HG03521 (cell line): ENCODE measurements at regions not wholly inside any gene's neighbourhood (a gene's known extent, or its start where the extent isn't known, plus 50 kb on each side); places are given as distances from the start of the nearest gene placed in this dataset.

Source experiments
- ATAC-seq: cut with Tn5 transposase; IDR thresholded peaks from one replicate; pipeline ENCODE4 v1.9.1; 2021; ENCODE audit warnings: mild to moderate bottlenecking, moderate library complexity; ENCODE audit not compliant: unreplicated experiment

DNA sequence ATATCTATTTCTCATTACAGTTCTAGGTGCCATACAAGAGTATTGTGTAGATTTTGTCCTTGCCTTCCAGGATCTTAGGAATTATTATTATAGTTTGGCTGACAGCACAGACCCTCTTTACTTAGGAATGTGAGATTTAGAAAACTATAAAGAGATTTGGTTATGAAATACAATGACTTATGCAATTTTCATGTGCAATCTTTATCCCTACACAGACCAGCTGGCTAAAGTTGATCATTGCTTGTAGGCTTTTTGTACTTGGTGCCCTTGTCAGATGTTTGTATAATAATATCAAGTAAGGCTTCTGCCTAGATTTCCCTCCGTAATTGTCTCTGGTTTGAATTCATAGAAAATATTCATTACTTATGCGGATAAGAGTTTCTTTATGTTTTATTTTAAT, 174.5 kb upstream of the GAP43 start:
- no peak for ATAC-seq

- no peak for ATAC-seq
These were observed 173.3 kb upstream of the GAP43 start for GRCh38 chr3:115450036-115450435.

DNA sequence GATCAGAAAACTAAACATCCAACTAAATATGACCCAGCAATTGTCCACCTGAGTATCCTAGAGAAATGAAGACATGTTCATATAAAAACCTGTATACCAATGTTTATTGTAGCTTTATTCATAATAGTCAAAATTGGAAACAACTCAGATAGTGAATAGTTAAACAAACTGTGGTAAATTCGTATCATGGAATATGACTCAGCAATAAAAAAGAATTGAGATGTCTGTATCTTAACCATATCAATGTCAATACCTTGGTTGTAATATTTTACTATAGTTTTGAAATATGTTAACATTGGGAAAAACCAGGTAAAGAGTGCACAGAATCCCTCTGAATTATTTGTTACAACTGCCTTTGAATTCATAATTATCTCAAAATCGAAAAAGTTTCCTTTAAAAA, 159.3 kb upstream of the GAP43 start:
- ATAC-seq = no peak

GRCh38 chr3:115469649-115470048, 153.7 kb upstream of the GAP43 start:
- ATAC-seq = no peak

GRCh38 chr3:115470254-115470653, 153.1 kb upstream of the GAP43 start:
- no peak for ATAC-seq

DNA sequence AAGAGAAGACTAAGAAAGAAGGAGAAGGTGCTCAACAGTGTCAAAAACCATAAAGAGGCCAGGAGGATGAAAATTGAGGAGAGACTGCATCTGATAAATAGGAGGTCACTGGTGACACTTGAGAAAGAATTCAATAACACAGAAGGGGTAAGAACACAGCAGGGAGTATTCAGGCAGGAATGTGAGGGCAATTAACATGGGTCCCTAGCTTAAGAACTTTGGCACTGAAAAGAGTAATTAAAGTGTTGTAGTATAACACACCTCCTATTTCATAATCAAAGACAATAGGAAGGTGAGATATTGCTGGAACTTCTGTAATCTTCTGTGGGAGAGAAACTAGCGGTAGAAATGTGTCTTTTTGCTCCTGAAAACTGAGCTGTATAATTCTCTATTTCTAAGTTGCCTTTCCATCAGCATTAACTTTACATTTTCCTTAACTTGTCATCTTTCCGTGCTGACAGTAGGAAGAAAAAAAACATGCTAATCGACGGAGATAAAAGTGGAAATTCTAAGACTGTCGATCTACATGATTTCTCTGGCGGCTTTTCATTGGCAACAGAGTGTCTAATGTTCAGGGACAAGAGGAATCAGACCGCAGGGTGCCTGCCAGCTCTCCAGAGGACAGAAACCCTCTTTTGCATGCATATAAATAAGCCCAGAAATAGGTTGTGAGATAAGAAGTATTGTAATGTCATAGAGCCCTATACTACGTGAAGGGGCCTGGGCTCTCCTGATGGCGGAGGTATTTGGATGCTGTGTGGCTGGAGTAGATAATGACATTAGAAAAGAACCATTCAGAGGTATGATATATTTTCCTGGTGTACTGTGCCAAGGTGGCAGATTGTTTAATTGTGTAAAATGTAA, 147.9 kb upstream of the GAP43 start:
- ATAC-seq = no peak

DNA sequence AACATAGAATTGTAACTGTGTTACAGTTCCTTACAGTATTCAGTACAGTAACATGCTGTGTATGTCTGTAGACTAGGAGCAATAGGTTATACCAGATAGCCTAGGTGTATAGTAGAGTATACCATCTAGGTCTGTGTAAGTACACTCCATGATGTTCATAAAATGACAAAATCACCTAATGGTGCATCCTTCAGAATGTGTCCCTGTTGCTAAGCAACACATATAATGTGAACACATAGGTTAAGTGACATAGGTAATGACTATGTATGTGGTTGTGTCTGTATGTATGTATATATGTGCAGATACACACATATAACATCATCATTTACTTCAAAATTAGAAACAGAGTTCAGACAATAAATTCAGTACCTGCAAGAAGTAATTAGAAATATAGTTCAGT, 146.8 kb upstream of the GAP43 start:
- no peak for ATAC-seq

DNA sequence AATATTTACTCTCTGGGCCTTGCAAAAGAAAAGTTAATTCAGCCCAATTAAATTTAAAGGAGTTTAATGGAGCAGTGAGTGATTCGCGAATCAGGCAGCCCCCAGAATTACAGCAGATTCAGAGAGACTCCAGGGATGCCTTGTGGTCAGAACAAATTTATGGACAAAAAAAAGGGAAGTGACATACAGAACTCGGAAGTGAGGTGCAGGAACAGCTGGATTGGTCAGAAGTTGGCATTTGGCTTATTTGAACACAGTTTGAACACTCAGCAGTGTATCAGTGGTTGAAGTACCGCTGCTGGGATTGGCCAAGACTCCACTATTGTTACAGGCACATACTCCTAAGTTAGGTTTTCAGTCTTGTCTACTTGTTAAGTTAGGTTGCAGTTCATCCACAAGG, 145.0 kb upstream of the GAP43 start:
- ATAC-seq = no peak

GRCh38 chr3:115486880-115487279, 136.4 kb upstream of the GAP43 start:
- no peak for ATAC-seq

DNA sequence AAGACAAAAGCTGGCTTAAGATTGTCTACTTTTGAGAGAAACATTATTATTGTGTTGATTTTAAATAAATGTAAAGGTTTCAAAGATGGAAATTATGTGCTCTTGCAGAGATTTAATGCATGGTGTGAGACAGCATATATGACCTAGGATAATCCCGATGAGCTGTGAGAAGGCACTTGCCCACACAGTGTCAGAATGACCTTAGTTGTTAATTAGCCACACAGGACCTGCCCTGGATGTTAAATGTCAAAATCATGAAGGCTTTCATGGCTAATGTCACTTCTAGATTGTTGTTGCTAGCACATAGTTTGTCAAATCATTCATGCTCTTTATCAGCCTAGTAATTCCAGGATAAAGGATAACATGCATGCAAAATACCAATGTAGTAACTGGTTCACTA, 135.3 kb upstream of the GAP43 start:
- no peak for ATAC-seq

DNA sequence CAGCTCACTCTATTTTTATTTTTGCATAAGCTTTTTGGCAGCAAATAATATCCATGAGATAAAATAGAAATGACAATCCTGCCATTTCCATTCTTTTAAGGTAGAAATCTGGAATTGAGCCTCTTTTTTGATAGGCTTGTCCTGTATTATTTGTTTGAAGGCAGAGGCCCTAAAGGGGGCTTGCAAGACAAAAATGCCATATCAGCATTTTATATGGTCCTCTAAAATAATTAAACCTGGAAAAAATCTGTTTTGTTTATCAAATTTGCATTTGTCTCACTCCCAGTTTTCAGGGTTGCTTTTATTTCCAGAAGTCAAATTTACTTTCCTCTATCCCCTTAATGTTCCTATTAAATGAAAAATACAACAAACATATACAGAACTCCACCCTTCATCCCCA, 134.9 kb upstream of the GAP43 start:
- ATAC-seq = no peak

GRCh38 chr3:115494826-115495225, 128.5 kb upstream of the GAP43 start:
- no peak for ATAC-seq

DNA sequence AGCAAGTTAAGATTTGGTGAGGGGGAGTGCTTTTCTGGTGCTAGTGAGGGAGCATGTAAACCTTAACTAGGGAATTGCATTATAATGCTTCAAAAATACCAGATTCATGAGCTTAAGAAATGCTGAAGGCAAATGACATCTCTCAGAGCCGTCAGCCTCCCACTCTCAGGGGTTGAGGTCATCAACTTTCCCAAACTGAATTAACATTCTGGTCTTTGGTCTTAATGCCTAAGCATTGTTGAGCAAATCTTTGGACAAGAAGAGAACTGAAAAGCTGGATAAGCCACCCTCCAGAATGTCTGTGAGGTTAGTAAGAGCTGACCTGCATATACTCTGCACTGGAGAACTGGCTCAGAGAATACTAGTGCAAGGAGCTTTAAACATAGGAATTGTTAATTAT, 124.9 kb upstream of the GAP43 start:
- no peak for ATAC-seq

DNA sequence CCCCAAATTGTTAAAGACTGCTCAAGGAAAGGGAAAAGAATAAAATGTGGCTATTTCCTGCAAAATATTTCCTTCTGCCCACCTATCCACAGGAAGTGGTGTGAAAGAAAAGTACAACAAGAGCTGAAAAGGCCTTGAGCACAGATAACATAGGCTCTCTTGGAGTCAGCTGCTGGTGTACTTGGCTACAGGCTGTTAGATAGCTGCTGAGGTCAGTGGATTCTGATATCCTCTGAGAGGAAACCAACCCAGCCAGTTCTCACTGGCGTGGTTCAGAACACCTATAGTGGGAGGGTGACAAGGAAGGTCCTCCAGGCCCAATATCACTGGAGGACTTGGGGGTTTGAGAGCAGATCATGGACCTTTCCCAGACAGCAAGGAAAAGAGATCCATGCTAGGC, 124.4 kb upstream of the GAP43 start:
- no peak for ATAC-seq

- ATAC-seq = no peak
These were observed 123.6 kb upstream of the GAP43 start for GRCh38 chr3:115499666-115500065.

DNA sequence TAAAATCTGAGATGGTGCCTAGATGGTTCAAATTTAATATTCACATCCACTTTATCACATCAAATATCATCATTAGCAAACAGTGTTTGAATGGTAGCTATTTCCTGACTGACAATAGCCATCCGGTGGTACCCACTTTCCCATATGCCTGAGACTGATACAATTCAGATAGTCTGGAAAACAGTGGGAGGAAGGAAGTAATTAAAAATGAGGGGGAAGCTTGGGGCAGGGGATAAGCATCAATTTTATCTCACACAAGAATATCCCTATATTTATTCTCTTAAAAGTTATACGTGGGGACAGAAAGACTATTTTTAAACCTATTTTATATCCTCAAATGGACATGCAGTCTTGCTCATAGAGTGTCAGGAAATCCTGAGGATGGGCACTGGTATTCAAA, 122.5 kb upstream of the GAP43 start:
- ATAC-seq = no peak

DNA sequence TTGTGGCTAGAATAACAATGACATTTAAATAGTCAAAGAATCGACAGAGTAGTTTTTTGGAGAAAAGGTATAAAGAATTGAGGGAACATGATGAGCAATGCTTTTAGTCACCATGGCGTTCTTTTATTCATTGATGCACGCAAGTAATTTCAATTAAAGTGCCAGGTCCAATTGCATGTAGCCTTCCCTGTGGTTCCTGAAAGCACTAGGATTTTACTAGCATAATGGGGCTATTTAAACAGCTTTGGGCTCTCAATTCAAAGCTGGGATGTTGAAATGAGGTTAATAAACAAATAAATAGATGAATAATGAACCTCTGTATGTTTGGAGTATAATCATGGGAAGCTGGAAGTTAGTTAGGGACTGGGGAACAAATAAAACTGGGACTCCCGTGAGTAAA, 121.2 kb upstream of the GAP43 start:
- ATAC-seq = no peak

DNA sequence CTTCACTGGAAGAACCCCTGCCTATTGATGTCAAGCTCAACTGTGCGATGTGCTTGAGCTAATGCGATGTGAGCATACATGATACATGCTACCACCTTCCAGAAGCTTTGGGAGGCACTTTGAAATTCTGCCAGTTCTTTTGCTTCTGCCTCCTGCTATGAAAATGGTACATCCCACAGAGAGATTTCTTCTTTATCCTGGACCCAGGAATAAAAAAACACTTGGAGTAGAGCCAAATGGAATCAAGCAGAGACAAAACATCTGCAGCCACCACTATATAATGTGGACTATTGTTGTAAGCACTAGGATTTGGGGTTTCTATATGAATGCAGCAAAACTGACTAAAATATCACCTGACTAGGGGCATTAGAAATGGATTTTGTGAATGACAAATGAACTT, 119.9 kb upstream of the GAP43 start:
- ATAC-seq = no peak

DNA sequence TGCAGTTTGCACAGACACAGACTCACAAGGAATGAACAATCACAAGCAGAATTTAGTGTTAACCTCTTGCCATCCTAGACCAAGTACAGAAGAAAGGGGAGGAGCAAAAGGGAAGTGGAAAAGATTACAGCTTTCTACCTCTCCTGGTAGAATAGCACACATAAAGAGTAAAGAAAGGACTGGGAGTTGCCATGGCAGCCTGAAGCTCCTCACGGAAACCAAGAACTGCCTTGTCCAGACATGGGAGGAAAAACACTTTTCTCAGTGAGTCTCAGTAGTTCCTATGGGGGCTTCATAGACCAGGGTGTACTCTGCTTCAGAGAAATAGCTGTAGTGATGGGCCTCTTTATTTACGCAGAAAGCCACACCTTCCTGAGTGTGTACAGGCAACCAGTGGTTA, 114.7 kb upstream of the GAP43 start:
- ATAC-seq = no peak

GRCh38 chr3:115512565-115513415, 110.5 kb upstream of the GAP43 start:
- ATAC-seq = no peak

DNA sequence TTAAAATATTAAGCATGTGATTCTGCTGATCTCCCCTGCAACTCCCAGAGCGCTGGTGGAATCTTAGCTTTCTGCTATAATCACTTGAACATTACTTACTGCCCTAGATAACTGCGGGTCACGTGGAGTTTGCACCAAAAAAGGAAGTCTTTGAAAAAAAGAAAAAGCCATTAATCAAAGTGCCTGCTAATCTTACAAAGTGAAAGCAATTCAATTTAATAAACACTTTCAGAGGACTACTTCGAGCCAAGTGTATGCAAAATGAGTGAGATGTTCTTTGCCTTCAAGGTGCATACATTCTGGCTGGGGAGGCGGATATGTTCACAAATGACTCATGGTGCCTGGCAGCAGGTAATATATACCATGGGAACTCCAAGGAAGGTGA, 109.9 kb upstream of the GAP43 start:
- ATAC-seq = no peak

DNA sequence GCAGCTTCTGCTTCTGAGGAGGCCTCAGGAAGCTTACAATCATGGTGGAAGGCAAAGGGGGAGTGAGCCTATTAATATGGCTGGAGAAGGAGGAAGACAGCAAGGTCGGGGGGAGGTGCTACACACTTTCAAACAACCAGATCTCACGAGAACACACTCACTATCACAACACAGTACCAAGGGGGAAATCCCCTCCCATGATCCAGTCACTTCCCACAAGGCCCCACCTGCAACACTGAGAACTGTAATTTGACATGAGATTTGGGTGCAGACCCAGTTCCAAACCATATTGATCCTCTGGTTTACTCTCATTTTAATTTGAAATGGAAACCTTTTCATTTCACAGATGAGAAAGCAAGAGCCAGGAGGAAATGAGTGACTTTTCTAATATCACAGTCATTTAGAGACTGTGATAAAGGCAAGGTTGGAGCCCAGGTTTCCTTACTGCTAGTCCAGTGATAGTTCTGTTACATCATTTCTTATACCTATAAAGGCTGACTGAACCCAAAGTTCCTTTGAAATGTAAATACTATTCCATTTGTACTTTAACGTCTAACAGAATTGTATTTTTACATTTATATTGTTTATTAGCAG, 105.8 kb upstream of the GAP43 start:
- no peak for ATAC-seq
